K562 (cell line): ENCODE measurements at regions not wholly inside any gene's neighbourhood (a gene's known extent, or its start where the extent isn't known, plus 50 kb on each side); places are given as distances from the start of the nearest gene placed in this dataset.

Experiments used
- FIP1L1 ChIP-seq: fragments of 200-400 bp; formaldehyde crosslinking; IDR thresholded peaks from 2 replicates; pipeline ENCODE4 v1.6.1; 2018; ENCODE audit warnings: mild to moderate bottlenecking, low read depth, low read length; ENCODE audit not compliant: poor library complexity, severe bottlenecking
- HCFC1 ChIP-seq: IDR thresholded peaks from 2 replicates; pipeline ENCODE4 v1.6.1; 2012; ENCODE audit warnings: low read depth, low read length, improper control_type of control experiment
- JUNB ChIP-seq: fragments of 450-650 bp; formaldehyde crosslinking; conservative IDR thresholded peaks from 2 replicates; pipeline ENCODE4 v1.4.0; 2020; ENCODE audit warnings: mild to moderate bottlenecking
- POLR2AphosphoS2 ChIP-seq: IDR thresholded peaks from 2 replicates; pipeline ENCODE4 v1.6.1; 2012; ENCODE audit warnings: low read length, improper control_type of control experiment
- RNF2 ChIP-seq: sonication (generic); IDR thresholded peaks from 2 replicates; pipeline ENCODE4 v1.6.1; 2016
- ZNF384 ChIP-seq: IDR thresholded peaks from 2 replicates; pipeline ENCODE4 v1.6.1; 2012; ENCODE audit warnings: low read depth, low read length, improper control_type of control experiment
- TF ChIP-seq, protein P1 (sequence below): sonication (generic); formaldehyde crosslinking; IDR thresholded peaks from 2 replicates; pipeline ENCODE4 v1.8.0; 2022; ENCODE audit warnings: missing genetic modification reagents, mild to moderate bottlenecking, borderline replicate concordance
- TF ChIP-seq, protein P2 (sequence below): fragments of 250-450 bp; sonication (Bioruptor Pico); IDR thresholded peaks from 2 replicates; pipeline ENCODE4 v1.8.0; 2021; ENCODE audit warnings: borderline replicate concordance, mild to moderate bottlenecking, moderate library complexity; ENCODE audit not compliant: poor library complexity, severe bottlenecking
- TF ChIP-seq, protein P3 (sequence below): fragments of 250-450 bp; sonication (Bioruptor Pico); IDR thresholded peaks from 2 replicates; pipeline ENCODE4 v1.5.0; 2020; ENCODE audit warnings: mild to moderate bottlenecking, borderline replicate concordance

DNA sequence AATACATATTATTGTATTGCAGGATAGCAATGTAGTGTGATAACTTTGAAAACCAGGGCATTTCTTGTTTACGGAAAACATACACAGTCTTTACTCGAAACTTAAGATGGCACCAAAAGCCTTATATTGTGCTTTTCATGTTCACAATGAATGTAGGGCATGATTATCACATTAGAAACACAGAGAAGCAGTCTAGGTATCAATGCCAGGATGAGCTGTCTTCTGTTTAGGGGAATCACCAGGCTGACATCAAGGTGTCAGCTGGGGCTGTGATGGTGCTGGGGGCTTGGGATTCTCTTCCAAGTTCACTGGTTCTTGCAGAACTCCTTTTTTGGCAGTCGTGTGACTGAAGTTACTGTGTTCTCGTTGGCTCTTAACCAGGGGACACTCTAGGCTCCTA is 1067.3 kb downstream of the FLRT2 start (continued):
- TF ChIP-seq FIP1L1 (no peak), HCFC1 (no peak), JUNB (CRISPR knock-in tag) (no peak), POLR2AphosphoS2 (no peak), ZNF384 (no peak), RNF2 (no peak)
- TF ChIP-seq, protein P1, sequence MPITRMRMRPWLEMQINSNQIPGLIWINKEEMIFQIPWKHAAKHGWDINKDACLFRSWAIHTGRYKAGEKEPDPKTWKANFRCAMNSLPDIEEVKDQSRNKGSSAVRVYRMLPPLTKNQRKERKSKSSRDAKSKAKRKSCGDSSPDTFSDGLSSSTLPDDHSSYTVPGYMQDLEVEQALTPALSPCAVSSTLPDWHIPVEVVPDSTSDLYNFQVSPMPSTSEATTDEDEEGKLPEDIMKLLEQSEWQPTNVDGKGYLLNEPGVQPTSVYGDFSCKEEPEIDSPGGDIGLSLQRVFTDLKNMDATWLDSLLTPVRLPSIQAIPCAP: no peak
- TF ChIP-seq, protein P2, sequence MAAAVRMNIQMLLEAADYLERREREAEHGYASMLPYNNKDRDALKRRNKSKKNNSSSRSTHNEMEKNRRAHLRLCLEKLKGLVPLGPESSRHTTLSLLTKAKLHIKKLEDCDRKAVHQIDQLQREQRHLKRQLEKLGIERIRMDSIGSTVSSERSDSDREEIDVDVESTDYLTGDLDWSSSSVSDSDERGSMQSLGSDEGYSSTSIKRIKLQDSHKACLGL (CRISPR knock-in tag): no peak
- TF ChIP-seq, protein P3, sequence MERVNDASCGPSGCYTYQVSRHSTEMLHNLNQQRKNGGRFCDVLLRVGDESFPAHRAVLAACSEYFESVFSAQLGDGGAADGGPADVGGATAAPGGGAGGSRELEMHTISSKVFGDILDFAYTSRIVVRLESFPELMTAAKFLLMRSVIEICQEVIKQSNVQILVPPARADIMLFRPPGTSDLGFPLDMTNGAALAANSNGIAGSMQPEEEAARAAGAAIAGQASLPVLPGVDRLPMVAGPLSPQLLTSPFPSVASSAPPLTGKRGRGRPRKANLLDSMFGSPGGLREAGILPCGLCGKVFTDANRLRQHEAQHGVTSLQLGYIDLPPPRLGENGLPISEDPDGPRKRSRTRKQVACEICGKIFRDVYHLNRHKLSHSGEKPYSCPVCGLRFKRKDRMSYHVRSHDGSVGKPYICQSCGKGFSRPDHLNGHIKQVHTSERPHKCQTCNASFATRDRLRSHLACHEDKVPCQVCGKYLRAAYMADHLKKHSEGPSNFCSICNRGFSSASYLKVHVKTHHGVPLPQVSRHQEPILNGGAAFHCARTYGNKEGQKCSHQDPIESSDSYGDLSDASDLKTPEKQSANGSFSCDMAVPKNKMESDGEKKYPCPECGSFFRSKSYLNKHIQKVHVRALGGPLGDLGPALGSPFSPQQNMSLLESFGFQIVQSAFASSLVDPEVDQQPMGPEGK (CRISPR knock-in tag): no peak
